ENCODE measurements at regions not wholly inside any gene's neighbourhood (a gene's known extent, or its start where the extent isn't known, plus 50 kb on each side); places are given as distances from the start of the nearest gene placed in this dataset.

- DNase-seq (ENCODE audit: low read depth, low spot score) = no peak
Measured at GRCh38 chr4:16377887-16378286, 151.6 kb upstream of the TAPT1 start.

DNA sequence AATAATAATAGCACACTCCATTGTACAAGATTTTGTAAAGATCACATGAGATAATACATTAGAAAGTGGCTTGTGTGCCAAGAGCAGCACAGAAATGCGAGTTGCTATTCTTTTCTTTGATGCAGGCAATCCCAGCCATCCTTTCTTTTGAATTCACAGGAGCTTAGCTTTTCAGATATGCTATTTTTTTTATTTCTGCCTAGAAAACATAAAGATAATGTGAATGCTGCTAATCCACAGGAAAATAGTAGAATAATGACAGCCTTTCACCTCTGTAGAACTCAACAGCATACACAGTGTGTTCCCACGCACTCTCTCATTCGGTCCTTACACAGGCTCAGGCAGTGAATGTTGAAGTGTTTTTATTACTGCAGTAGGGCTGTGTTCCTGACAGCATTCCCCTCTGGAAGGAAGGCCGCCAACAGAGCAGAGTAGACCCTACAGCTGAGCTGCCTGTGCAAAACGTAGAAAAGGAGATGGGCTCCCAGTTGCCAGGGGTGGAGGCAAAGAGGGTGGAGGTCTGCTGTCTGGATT, 138.8 kb upstream of the TAPT1 start:
- no peak for DNase-seq (ENCODE audit: low read depth, low spot score)

DNA sequence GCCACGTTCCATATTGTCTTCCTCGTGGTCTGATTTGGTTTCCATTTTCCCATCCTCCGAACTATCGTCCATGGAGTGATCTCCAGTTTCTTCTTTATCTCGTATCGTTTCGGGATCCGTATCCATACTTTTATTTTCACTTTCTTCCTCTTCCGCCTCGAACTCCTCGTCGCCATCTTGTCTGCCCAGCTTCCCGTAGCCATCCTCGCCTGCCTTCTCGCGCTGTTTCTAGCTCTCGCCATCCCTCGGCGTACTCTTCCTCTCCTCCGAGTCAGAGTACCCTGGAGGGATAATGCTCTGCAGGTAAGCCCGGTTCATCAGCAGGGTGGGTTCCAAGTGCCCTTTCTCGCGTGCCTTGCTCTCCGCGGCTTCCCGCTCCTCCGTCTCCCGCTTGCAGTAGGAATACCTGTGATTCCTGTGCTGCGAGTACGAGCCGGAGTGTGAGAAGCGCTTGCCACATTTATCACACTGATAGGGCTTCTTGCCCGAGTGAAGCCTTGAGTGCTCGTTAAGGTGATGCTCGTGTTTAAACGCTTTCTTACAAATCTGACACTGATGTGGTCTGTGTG, 134.5 kb upstream of the TAPT1 start:
- no peak for DNase-seq (ENCODE audit: low read depth, low spot score)

DNA sequence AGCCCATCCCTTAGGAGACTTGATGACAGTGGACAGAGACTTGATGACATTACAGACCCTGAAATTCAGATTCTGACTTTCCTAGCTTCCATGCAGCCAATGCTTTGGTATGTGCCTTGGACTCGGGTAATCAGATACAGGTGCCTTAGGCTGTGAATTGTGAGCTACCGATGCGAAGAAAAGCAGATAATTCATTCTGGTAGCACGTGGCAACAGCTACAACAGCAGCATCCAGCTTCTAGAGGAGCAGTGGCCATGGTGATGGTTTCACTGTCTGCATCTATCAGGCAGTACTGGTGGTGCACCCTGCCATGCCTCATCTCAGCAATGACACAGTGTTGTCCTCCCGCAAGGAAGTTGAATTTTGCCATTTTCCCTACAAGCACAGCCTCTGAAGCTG, 126.9 kb upstream of the TAPT1 start:
- no peak for DNase-seq (ENCODE audit: low read depth, low spot score)

DNA sequence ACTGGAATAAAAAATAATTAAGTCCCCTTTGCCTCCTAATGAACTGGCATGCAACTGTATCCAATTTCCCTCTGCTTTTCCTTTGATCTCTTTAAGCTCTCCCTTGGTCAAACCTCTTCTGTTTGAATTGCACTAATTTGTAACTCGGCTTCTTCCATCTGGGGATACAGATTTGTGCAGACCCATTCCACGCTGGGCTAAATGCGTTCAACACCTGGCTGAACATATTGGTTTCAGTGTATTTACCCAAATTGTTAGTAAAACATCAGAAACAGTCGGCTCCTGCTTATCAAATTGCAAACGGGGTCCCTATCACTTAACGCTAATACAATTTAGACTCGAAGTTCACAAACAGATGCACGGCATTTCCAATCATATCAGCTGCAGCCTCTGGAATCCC, 124.9 kb upstream of the TAPT1 start:
- DNase-seq (ENCODE audit: low read depth, low spot score) = no peak

GRCh38 chr4:16344853-16345252, 118.6 kb upstream of the TAPT1 start:
- DNase-seq (ENCODE audit: low read depth, low spot score) = no peak

DNA sequence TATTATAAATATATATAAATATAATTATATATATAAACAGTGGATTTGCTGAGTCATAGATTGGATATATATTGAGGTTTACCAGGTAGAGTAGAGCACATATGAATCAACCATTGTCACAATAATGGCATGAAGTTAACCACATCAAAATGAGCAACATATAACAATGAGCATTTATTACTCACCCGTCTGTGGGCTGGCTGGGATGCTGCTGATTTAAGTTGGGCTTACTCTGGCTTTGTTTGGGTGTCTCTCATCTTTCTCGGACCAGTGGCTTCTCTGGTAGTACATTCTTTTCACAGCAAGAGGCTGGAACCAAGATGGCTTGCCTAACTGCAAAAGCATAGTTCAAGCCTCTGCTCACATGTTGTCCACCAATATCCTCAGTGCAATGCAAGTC, 111.7 kb upstream of the TAPT1 start:
- no peak for DNase-seq (ENCODE audit: low read depth, low spot score)

GRCh38 chr4:16334601-16335000, 108.3 kb upstream of the TAPT1 start:
- DNase-seq (ENCODE audit: low read depth, low spot score) = no peak

GRCh38 chr4:16329797-16330134, 103.5 kb upstream of the TAPT1 start:
- no peak for DNase-seq (ENCODE audit: low read depth, low spot score)

- DNase-seq (ENCODE audit: low read depth, low spot score) = no peak
Measured at GRCh38 chr4:16329125-16329796, 103.0 kb upstream of the TAPT1 start.

- no peak for DNase-seq (ENCODE audit: low read depth, low spot score)
Measured at GRCh38 chr4:16322183-16322582, 95.9 kb upstream of the TAPT1 start.

DNA sequence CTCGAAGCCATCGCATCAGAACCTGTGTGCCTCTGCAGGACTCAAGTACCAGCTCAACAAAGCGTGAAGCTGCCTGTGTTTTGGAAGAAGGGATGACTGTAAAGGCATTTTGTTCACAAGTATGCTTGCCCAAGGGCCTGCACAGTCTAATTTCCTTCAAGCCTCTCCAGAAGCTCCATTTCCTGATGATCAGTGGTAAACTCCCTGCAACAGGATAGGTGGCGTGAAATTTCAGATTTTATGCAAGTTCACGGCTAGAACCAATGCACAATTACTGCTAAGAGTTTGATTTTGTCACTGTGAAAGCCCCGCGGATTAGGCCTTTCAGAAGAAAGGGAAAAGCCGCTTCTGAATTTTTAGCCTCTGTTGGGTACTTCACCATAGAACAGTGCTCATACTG, 89.2 kb upstream of the TAPT1 start:
- DNase-seq (ENCODE audit: low read depth, low spot score) = no peak

GRCh38 chr4:16310606-16311005, 84.3 kb upstream of the TAPT1 start:
- DNase-seq (ENCODE audit: low read depth, low spot score) = no peak

GRCh38 chr4:16302648-16303047, 76.4 kb upstream of the TAPT1 start:
- no peak for DNase-seq (ENCODE audit: low read depth, low spot score)

DNA sequence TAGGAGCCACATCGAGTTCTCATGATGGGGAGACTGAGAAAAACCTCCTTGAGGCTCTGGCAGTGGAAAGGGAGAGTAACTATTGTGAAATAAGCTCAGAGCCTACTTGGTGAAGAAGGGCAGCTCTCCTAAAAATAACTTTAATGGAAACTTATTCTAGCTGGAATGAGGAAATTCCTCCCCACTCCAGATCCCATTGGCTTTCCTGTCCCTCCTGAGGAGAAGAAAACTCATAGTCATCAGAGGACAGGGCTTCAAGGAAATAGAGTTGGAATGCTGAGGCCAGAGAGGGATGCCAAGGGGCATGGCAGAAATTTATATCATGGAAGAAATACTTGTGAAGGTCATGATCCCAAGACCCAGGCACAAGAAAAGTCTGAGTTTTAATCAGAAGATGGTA, 70.7 kb upstream of the TAPT1 start:
- no peak for DNase-seq (ENCODE audit: low read depth, low spot score)

DNA sequence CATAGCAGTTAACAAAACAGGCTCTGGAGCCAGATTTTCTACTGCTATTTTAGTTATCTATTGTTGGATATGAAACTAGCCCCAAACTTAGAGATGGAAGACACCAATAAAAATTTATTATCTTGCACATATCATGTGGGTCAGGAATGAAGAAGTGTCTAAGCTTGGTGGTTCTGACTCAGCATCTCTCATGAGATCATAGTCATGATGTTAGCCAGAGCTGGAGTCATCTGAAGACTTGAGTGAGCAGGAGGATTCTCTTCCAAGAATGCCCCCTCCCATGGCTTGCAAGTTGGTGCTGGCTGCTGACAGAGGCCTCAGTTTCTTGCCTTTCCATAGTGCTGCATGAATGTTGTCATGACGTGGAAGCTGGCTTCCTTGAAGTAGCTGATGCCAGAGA, 68.2 kb upstream of the TAPT1 start:
- no peak for DNase-seq (ENCODE audit: low read depth, low spot score)

GRCh38 chr4:16293210-16293838, 67.1 kb upstream of the TAPT1 start:
- no peak for DNase-seq (ENCODE audit: low read depth, low spot score)

GRCh38 chr4:16292585-16292984, 66.3 kb upstream of the TAPT1 start:
- DNase-seq (ENCODE audit: low read depth, low spot score) = no peak

DNA sequence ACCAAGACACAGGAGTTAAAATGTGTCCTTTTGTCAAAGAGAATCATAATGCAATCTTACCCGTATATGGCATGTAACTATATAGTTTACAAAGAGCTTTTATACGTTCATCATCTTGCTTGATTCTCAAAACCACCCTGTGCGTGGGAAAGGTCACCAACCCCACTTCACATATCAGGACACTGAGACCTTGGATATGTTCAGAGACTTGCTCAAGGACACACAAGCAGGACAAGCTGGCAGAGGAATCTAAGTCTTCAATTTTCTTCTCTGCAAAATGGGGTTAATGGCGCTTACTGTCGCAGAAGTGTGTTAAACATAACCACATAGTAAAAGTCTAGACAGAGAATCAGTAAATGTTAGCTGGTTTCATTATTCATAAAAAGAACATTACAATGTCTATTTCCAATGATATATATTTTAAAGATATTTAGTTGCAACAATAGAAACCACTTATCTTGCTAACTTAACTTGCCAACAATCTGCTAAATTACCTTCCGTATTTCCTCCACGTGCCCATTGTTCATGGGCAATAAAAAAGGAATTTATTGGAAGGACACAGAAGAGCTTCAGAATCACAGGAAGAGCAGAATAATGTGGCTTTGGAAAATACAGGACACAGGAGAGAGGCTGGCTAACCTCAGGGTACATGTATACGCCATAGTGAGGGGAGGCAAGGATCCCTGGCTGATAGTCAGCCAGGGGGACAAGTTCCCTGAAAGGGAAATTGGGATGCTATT, 64.6 kb upstream of the TAPT1 start:
- no peak for DNase-seq (ENCODE audit: low read depth, low spot score)

- DNase-seq (ENCODE audit: low read depth, low spot score) = no peak
Measured at GRCh38 chr4:16289897-16290554, 63.8 kb upstream of the TAPT1 start.

GRCh38 chr4:16284050-16284449, 57.8 kb upstream of the TAPT1 start:
- DNase-seq (ENCODE audit: low read depth, low spot score) = no peak

DNA sequence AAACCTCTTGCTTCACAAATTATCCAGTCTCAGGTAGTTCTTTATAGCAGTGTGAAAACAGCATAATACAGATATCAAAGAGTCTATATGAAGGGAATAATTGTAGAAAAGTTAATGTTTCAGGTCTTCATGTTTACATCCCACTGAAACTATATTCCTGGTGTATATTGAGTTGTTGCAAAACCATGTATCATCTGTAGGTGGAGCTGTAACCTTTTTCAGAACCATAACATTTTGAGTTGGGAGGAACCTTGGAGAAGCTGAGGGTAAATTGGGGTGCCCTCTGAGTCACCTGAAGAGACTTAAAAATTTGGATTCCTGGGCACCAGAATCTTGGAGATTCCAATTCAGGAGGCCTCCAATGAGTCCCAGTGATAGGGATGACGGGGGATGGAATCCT, 51.9 kb upstream of the TAPT1 start:
- no peak for DNase-seq (ENCODE audit: low read depth, low spot score)
